ENCODE measurements at regions not wholly inside any gene's neighbourhood (a gene's known extent, or its start where the extent isn't known, plus 50 kb on each side); places are given as distances from the start of the nearest gene placed in this dataset.

GRCh38 chr10:111934931-111935330 is 248.6 kb downstream of the GPAM start:
- no peak for TF ChIP-seq CTCF (IDR thresholded peaks at IDR 0.05)
- no peak overlapping the region for H3K4me3 Mint-ChIP-seq
- no peaks in the 10 kb centered on the region for H3K36me3 Mint-ChIP-seq (ENCODE audit: low read depth)
- no peaks in the 10 kb centered on the region for H3K9me3 Mint-ChIP-seq
- no peak overlapping the region for H3K27ac Mint-ChIP-seq
- no peaks in the 10 kb centered on the region for H3K27me3 Mint-ChIP-seq (ENCODE audit: low read depth, poor library complexity)
- DNase-seq: no peak
- H3K4me1 Mint-ChIP-seq: no peaks in the 10 kb centered on the region

- Mint-ChIP-seq H3K36me3 (ENCODE audit: low read depth) (no peaks in the 10 kb centered on the region), H3K9me3 (no peaks in the 10 kb centered on the region), H3K27me3 (ENCODE audit: low read depth, poor library complexity) (no peaks in the 10 kb centered on the region), H3K4me3 (no peak overlapping the region), H3K27ac (no peak overlapping the region), H3K4me1 (no peaks in the 10 kb centered on the region)
- no peak for DNase-seq
- no peak for TF ChIP-seq CTCF (IDR thresholded peaks at IDR 0.05)
Measured at GRCh38 chr10:111936143-111936542, 247.4 kb downstream of the GPAM start.

GRCh38 chr10:111944331-111944730 is 239.2 kb downstream of the GPAM start:
- Mint-ChIP-seq H3K36me3 (ENCODE audit: low read depth) (no peaks in the 10 kb centered on the region), H3K27ac (no peak overlapping the region), H3K4me1 (no peaks in the 10 kb centered on the region), H3K9me3 (peaks cover 22% of the 10 kb centered on the region), H3K27me3 (ENCODE audit: low read depth, poor library complexity) (no peaks in the 10 kb centered on the region), H3K4me3 (no peak overlapping the region)
- DNase-seq: no peak
- TF ChIP-seq CTCF (IDR thresholded peaks at IDR 0.05): no peak

- H3K4me1 Mint-ChIP-seq: no peaks in the 10 kb centered on the region
- no peaks in the 10 kb centered on the region for H3K36me3 Mint-ChIP-seq (ENCODE audit: low read depth)
- no peak overlapping the region for H3K4me3 Mint-ChIP-seq
- no peak for TF ChIP-seq CTCF (IDR thresholded peaks at IDR 0.05)
- H3K9me3 Mint-ChIP-seq: peaks cover 36% of the 10 kb centered on the region
- H3K27me3 Mint-ChIP-seq (ENCODE audit: low read depth, poor library complexity): no peaks in the 10 kb centered on the region
- DNase-seq: no peak
- H3K27ac Mint-ChIP-seq: no peak overlapping the region
Measured at GRCh38 chr10:111953949-111954348, 229.6 kb downstream of the GPAM start.

- no peaks in the 10 kb centered on the region for H3K36me3 Mint-ChIP-seq (ENCODE audit: low read depth)
- H3K27me3 Mint-ChIP-seq (ENCODE audit: low read depth, poor library complexity): no peaks in the 10 kb centered on the region
- no peak for TF ChIP-seq CTCF (IDR thresholded peaks at IDR 0.05)
- H3K27ac Mint-ChIP-seq: no peak overlapping the region
- H3K4me1 Mint-ChIP-seq: no peaks in the 10 kb centered on the region
- H3K9me3 Mint-ChIP-seq: peaks cover 36% of the 10 kb centered on the region
- no peak overlapping the region for H3K4me3 Mint-ChIP-seq
- DNase-seq: no peak
Measured at GRCh38 chr10:111954386-111954785, 229.2 kb downstream of the GPAM start.

- peaks cover 36% of the 10 kb centered on the region for H3K9me3 Mint-ChIP-seq
- no peak overlapping the region for H3K27ac Mint-ChIP-seq
- no peaks in the 10 kb centered on the region for H3K36me3 Mint-ChIP-seq (ENCODE audit: low read depth)
- TF ChIP-seq CTCF (IDR thresholded peaks at IDR 0.05): no peak
- no peak overlapping the region for H3K4me3 Mint-ChIP-seq
- H3K27me3 Mint-ChIP-seq (ENCODE audit: low read depth, poor library complexity): no peaks in the 10 kb centered on the region
- H3K4me1 Mint-ChIP-seq: no peaks in the 10 kb centered on the region
- no peak for DNase-seq
Measured at GRCh38 chr10:111956841-111957240, 226.7 kb downstream of the GPAM start.
